Endothelial cell of umbilical vein (primary cell): ENCODE measurements at regions not wholly inside any gene's neighbourhood (a gene's known extent, or its start where the extent isn't known, plus 50 kb on each side); places are given as distances from the start of the nearest gene placed in this dataset.

Source experiments
- EZH2 ChIP-seq: IDR thresholded peaks from 2 replicates; pipeline ENCODE4 v1.6.1; 2012; ENCODE audit warnings: borderline replicate concordance, low read depth, mild to moderate bottlenecking, moderate library complexity, low read length, inconsistent platforms; ENCODE audit not compliant: severe bottlenecking
- POLR2A ChIP-seq: IDR thresholded peaks from 2 replicates; pipeline ENCODE4 v1.6.1; 2012; ENCODE audit warnings: low read depth, mild to moderate bottlenecking, control low read depth, low read length
- POLR2AphosphoS5 ChIP-seq: IDR thresholded peaks from 2 replicates; pipeline ENCODE4 v1.6.1; 2012; ENCODE audit warnings: low read depth, mild to moderate bottlenecking, control low read depth, low read length, moderate library complexity; ENCODE audit not compliant: insufficient read depth
- TF ChIP-seq, protein P1 (sequence below), 2 donors: IDR thresholded peaks; 1 replicate in 1 of 2; 2 replicates in 1 of 2; pipeline ENCODE4 v1.5.1; 2011; ENCODE audit warnings: low read length in 2 of 2, mild to moderate bottlenecking in 2 of 2, moderate library complexity in 2 of 2, control low read depth in 1 of 2, inconsistent platforms in 1 of 2, low read depth in 1 of 2; ENCODE audit not compliant: insufficient read depth in 1 of 2; ENCODE audit errors: extremely low read depth in 1 of 2

DNA sequence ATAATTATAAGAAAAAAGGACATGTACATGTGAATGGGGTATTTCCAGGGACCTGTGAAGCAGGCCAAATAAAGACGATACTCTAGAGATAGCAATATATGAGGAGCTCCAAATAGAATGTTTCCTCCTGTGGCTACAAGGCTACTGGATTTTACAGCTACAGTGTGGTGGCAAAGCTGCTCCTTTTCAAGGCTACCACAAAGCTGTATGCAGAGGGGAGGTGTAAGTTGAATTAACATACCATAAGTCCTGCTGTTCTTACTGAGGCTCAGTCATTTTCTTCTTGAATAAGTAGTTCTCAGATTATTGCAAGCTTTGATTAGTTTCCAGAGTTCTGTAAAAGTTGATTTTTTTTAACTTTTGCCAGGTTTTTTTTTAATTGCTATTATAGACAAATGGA lies 1184.6 kb upstream of the EPHA6 start:
- TF ChIP-seq, protein P1, sequence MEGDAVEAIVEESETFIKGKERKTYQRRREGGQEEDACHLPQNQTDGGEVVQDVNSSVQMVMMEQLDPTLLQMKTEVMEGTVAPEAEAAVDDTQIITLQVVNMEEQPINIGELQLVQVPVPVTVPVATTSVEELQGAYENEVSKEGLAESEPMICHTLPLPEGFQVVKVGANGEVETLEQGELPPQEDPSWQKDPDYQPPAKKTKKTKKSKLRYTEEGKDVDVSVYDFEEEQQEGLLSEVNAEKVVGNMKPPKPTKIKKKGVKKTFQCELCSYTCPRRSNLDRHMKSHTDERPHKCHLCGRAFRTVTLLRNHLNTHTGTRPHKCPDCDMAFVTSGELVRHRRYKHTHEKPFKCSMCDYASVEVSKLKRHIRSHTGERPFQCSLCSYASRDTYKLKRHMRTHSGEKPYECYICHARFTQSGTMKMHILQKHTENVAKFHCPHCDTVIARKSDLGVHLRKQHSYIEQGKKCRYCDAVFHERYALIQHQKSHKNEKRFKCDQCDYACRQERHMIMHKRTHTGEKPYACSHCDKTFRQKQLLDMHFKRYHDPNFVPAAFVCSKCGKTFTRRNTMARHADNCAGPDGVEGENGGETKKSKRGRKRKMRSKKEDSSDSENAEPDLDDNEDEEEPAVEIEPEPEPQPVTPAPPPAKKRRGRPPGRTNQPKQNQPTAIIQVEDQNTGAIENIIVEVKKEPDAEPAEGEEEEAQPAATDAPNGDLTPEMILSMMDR (IDR thresholded peaks at IDR 0.05; ENCODE audit: extremely low read depth in 1 of 2, insufficient read depth in 1 of 2, low read depth in 1 of 2, low read length in 2 of 2) = no peak
- no peak for TF ChIP-seq POLR2AphosphoS5
- no peak for TF ChIP-seq POLR2A
- no peak for TF ChIP-seq EZH2
